ENCODE measurements at regions not wholly inside any gene's neighbourhood (a gene's known extent, or its start where the extent isn't known, plus 50 kb on each side); places are given as distances from the start of the nearest gene placed in this dataset.

DNA sequence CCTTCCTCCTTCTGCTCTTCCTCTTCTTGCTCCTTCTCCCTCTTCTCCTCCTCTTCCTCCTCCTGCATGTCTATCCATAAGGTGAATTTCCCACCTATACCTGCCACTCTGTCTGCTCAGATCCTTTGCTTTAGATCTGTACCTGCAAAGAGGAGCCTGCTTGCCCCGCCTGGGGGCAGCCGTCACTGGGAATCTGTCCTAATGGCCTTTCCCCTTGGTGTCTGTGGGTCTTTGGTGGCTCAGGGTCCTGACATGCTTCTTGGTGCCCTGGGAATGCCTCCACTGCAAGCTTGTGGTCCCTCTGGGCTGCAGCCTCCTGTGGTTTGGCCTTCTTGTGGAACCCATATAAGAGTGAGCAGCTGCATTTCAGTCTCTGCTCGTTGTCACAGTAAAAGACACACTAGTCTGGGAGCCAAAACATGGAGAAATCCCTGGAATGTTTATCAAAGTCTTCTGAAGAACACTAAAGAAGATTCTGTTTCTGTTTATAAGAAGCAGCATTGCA lies 79.5 kb upstream of the CSF3R start:
- H3K4me3 ChIP-seq (ENCODE audit: low read depth, low read length), result no peak overlapping the region
- in situ Hi-C loops (cut with HindIII; ENCODE audit: low sequenced_read_pairs), result no loop called here
- DNase-seq (ENCODE audit: low read depth, low spot score), result no peak
- TF ChIP-seq, protein P1, sequence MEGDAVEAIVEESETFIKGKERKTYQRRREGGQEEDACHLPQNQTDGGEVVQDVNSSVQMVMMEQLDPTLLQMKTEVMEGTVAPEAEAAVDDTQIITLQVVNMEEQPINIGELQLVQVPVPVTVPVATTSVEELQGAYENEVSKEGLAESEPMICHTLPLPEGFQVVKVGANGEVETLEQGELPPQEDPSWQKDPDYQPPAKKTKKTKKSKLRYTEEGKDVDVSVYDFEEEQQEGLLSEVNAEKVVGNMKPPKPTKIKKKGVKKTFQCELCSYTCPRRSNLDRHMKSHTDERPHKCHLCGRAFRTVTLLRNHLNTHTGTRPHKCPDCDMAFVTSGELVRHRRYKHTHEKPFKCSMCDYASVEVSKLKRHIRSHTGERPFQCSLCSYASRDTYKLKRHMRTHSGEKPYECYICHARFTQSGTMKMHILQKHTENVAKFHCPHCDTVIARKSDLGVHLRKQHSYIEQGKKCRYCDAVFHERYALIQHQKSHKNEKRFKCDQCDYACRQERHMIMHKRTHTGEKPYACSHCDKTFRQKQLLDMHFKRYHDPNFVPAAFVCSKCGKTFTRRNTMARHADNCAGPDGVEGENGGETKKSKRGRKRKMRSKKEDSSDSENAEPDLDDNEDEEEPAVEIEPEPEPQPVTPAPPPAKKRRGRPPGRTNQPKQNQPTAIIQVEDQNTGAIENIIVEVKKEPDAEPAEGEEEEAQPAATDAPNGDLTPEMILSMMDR (IDR thresholded peaks at IDR 0.05; ENCODE audit: low read depth, low read length), result no peak

DNA sequence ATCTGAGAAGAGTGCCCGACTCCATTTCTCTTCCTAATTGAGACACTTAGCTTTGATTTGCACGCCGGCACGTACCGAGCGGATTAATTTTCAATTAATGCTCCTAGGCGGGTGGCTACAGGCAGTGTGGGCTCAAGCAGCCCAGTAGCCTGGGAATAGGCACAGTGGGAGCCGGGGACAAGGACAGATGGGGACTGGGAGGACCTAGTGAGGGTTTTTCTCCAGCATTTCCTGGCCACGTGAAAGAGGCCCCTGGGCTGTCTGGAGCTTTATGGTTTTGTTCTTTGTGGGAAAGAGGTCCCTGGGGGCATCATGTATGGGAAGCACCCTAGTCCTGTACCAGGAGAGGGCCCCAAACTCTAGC lies 78.6 kb upstream of the CSF3R start:
- no peak for DNase-seq (ENCODE audit: low read depth, low spot score)
- in situ Hi-C loops (cut with HindIII; ENCODE audit: low sequenced_read_pairs), result no loop called here
- TF ChIP-seq, protein P1 (IDR thresholded peaks at IDR 0.05; ENCODE audit: low read depth, low read length), result no peak
- H3K4me3 ChIP-seq (ENCODE audit: low read depth, low read length), result no peak overlapping the region

DNA sequence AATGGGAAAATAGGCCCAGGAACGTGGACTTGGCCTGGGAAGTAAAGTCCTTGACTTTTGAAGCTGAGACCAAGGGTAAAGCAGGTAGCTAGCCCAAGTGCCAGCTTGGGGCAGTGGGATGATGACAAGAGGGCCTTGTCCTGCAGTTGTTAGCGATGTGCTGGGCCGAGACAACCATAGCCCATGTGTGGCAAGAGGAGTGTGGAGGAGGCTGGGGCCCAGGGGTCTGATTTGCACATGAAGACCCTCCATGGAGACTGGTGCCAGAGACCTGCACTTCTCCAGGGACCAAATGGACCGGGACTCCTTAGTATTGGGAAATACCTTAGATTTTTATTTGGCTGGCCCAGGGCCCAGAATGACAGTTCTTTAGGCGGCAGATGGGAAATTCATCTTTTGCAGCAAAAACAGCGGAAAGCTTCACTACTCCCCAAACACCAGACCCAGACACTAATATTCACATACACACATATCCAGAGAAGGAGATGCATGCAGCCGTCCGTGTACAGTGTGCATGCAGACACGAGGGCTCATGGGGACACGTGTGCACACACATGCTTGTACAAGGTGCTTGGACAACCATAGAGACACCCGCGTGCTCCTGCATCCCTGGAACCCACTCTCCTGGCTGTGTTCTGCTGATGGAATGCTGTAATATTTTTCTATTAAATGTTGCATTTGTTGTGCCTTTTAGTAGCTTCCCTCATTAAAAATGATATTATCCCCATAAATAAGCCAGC lies 78.1 kb upstream of the CSF3R start:
- no peak for DNase-seq (ENCODE audit: low read depth, low spot score)
- in situ Hi-C loops (cut with HindIII; ENCODE audit: low sequenced_read_pairs), result no loop called here
- TF ChIP-seq, protein P1 (IDR thresholded peaks at IDR 0.05; ENCODE audit: low read depth, low read length), result no peak
- no peak overlapping the region for H3K4me3 ChIP-seq (ENCODE audit: low read depth, low read length)

DNA sequence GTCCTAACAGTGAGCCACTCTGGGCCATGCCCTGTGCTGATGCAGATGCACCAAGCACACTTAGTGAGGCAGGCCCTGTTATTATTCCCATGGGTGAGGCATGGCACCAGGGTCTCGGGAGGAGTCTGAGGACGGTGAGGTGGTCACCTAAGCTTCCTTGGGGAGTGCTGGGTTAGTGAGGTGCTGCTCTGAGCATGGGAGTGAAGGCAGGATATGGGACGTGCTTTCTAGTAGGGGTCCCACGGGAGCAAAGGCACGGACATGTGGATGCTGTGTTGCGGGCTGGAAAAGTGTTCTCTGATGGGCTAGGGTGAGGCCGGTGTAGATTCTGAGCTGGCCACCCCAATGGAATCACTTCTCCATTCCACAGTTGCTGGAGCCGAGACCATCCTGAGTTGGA lies 77.5 kb upstream of the CSF3R start:
- DNase-seq (ENCODE audit: low read depth, low spot score), result no peak
- H3K4me3 ChIP-seq (ENCODE audit: low read depth, low read length), result no peak overlapping the region
- TF ChIP-seq, protein P1 (IDR thresholded peaks at IDR 0.05; ENCODE audit: low read depth, low read length), result no peak
- in situ Hi-C loops (cut with HindIII; ENCODE audit: low sequenced_read_pairs), result no loop called here

DNA sequence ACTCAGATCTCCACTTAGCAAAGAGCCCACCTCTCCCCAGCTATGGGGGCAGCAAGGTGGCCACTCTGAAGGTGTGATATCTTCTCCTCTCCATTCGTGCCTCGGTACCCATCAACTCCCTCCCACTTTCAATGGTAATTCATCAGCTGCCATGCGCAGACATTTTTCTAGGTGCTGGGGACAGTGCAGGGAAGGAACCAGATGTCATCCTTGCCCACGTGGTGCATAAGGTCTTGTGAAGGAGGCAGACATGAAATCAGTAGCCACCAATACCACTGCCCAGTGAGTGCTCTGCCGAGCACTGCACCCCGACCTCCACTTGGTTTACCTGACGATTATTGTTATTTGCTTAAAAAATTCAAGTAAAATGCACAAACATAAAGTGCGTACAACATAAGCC lies 76.3 kb upstream of the CSF3R start:
- no peak for DNase-seq (ENCODE audit: low read depth, low spot score)
- no peak overlapping the region for H3K4me3 ChIP-seq (ENCODE audit: low read depth, low read length)
- TF ChIP-seq, protein P1 (IDR thresholded peaks at IDR 0.05; ENCODE audit: low read depth, low read length), result no peak
- in situ Hi-C loops (cut with HindIII; ENCODE audit: low sequenced_read_pairs), result no loop called here

DNA sequence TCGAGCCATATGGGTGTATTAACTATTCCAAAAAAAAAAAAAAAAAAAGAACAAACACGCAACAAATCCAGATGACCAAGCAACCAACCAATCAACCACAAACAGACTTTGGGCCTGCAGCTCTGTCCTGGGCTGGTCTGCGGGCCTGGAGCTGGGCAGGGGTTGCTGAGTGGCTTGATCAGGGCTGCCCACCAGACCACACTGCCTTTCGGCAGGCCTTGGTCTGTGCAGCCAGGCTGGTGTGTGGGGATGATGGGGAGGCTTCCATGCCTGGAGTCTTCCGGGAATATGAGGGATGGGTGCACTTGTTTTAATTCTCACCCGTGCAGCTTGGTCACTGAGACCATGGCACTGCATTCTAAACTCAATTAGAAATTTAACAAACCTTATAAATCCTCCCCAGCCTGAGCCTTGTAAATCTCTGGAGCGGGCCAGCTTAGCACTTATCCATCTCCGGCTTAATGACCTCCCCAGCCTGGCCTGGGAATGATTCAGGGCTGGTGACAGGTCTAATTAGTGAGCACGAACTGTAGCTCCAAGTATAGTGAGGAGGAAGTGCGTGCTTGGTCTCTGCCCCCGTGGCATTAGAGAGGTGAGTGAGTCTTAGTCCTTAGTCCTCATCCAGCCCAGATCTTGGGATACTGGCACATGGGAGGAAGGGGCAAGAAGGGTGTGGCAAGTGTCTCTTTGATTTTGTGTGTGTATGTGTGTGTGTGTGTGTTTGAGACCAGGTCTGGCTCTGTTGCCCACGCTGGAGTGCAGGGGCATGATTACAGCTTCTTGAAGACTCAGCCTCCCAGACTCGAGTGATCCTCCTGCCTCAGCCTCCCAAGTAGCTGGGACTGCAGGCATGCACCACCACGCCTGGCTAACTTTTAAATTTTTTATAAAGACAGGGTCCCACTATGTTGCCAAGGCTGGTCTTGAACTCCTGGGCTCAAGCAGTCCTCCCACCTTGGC lies 74.6 kb upstream of the CSF3R start:
- H3K4me3 ChIP-seq (ENCODE audit: low read depth, low read length), result no peak overlapping the region
- in situ Hi-C loops (cut with HindIII; ENCODE audit: low sequenced_read_pairs), result no loop called here
- TF ChIP-seq, protein P1 (IDR thresholded peaks at IDR 0.05; ENCODE audit: low read depth, low read length), result no peak
- no peak for DNase-seq (ENCODE audit: low read depth, low spot score)
